Mammary epithelial cell (primary cell): ENCODE measurements at regions not wholly inside any gene's neighbourhood (a gene's known extent, or its start where the extent isn't known, plus 50 kb on each side); places are given as distances from the start of the nearest gene placed in this dataset.

ENCODE experiments used
- EZH2 ChIP-seq: IDR thresholded peaks from 2 replicates; pipeline ENCODE4 v1.6.1; 2012; ENCODE audit warnings: low read length, inconsistent platforms, borderline replicate concordance
- TF ChIP-seq, protein P1 (sequence below), 2 donors: IDR thresholded peaks in 1 of 2; conservative IDR thresholded peaks in 1 of 2; 2 replicates each; pipeline ENCODE4 v1.5.1; 2011 to 2012; ENCODE audit warnings: inconsistent platforms in 2 of 2, low read length in 2 of 2, mild to moderate bottlenecking in 2 of 2, control low read depth in 1 of 2, low read depth in 1 of 2; ENCODE audit not compliant: insufficient read depth in 1 of 2; ENCODE audit errors: extremely low read depth in 1 of 2

DNA sequence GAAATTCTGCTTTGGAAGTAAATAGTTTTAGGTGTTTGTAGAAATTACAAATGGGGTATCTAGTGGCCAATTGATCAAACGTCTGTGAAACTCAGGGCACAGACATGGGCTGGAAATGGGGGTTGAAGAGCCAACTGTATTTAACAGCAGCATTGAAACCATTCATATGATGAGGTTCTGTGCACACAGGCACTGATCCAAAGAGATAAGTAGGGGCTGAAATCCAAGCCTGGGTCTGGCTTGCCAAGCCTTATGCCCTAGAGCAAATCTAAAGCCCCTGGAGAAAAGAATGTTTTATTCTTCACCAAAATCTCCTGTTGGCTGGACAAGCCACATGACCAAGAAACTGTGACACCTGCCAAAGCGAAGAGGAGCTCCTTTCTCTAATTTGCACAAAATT lies 67.6 kb upstream of the ST6GALNAC5 start:
- TF ChIP-seq, protein P1, sequence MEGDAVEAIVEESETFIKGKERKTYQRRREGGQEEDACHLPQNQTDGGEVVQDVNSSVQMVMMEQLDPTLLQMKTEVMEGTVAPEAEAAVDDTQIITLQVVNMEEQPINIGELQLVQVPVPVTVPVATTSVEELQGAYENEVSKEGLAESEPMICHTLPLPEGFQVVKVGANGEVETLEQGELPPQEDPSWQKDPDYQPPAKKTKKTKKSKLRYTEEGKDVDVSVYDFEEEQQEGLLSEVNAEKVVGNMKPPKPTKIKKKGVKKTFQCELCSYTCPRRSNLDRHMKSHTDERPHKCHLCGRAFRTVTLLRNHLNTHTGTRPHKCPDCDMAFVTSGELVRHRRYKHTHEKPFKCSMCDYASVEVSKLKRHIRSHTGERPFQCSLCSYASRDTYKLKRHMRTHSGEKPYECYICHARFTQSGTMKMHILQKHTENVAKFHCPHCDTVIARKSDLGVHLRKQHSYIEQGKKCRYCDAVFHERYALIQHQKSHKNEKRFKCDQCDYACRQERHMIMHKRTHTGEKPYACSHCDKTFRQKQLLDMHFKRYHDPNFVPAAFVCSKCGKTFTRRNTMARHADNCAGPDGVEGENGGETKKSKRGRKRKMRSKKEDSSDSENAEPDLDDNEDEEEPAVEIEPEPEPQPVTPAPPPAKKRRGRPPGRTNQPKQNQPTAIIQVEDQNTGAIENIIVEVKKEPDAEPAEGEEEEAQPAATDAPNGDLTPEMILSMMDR (conservative IDR thresholded peaks at IDR 0.05 in 1 of 2, IDR thresholded peaks at IDR 0.05 in 1 of 2; ENCODE audit: extremely low read depth in 1 of 2, insufficient read depth in 1 of 2, low read depth in 1 of 2, low read length in 2 of 2) = no peak
- TF ChIP-seq EZH2 = no peak
